Parathyroid adenoma (tissue), 2 donors: ENCODE measurements at regions not wholly inside any gene's neighbourhood (a gene's known extent, or its start where the extent isn't known, plus 50 kb on each side); places are given as distances from the start of the nearest gene placed in this dataset.

ENCODE experiments used
- H2AFZ ChIP-seq: fragments of 300-600 bp; sonication (generic); one replicate; pipeline ENCODE4 v1.7.0; 2017; ENCODE audit warnings: antibody characterized with exemption, mild to moderate bottlenecking
- H3K27ac ChIP-seq: fragments of 300-600 bp; sonication (generic); one replicate; pipeline ENCODE4 v1.7.0; 2017
- H3K27me3 ChIP-seq: fragments of 300-600 bp; sonication (generic); one replicate; pipeline ENCODE4 v1.7.0; 2017; ENCODE audit warnings: low read length; ENCODE audit not compliant: control insufficient read depth, insufficient read depth
- H3K36me3 ChIP-seq: fragments of 300-600 bp; sonication (generic); one replicate; pipeline ENCODE4 v1.7.0; 2017; ENCODE audit warnings: low read length; ENCODE audit not compliant: control insufficient read depth, insufficient read depth
- H3K4me1 ChIP-seq: fragments of 300-600 bp; sonication (generic); one replicate; pipeline ENCODE4 v1.7.0; 2017; ENCODE audit warnings: control low read depth
- H3K4me2 ChIP-seq: fragments of 300-600 bp; sonication (generic); one replicate; pipeline ENCODE4 v1.7.0; 2017; ENCODE audit warnings: low read length
- H3K4me3 ChIP-seq: fragments of 300-600 bp; sonication (generic); one replicate; pipeline ENCODE4 v1.7.0; 2017; ENCODE audit warnings: low read depth, low read length
- H3K79me2 ChIP-seq: fragments of 300-600 bp; sonication (generic); one replicate; pipeline ENCODE4 v1.7.0; 2017; ENCODE audit warnings: control low read depth
- H3K9ac ChIP-seq: fragments of 300-600 bp; sonication (generic); one replicate; pipeline ENCODE4 v1.7.0; 2017; ENCODE audit warnings: mild to moderate bottlenecking
- H3K9me3 ChIP-seq: fragments of 300-600 bp; sonication (generic); one replicate; pipeline ENCODE4 v1.7.0; 2017; ENCODE audit warnings: low read length; ENCODE audit not compliant: control insufficient read depth
- TF ChIP-seq, protein P1 (sequence below): fragments of 300-600 bp; sonication (generic); IDR thresholded peaks from one replicate; pipeline ENCODE4 v1.7.0; 2017; ENCODE audit warnings: antibody characterized with exemption, mild to moderate bottlenecking
- donor health status: primary hyperparathyroidism.

DNA sequence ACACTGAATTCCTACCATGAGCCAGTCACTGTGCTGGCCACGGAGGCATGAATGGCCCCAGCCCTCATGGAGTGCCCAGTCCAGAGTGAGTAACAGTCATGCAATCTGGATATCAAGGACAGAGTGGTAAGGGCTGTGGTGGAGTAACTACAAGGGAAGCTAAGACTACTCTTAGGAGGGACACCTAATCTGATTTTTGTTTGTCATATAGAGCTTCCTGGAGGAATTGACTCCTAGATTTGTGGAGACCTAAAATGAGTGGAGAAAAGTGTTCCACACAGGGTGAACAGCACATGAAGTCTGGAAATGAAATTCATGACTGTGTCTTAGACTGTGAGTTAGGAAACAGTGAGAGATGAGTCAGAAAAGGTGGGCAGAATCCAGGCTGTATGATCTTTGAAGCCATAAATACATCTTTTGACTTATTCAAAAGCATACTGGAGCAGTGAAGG is 219.9 kb downstream of the NFKBIZ start:
- Histone ChIP-seq H3K9me3 (no peaks in the 10 kb centered on the region), H3K79me2 (no peaks in the 10 kb centered on the region), H3K4me2 (no peak overlapping the region), H2AFZ (no peak overlapping the region), H3K4me3 (no peak overlapping the region), H3K27ac (no peak overlapping the region), H3K9ac (no peak overlapping the region), H3K27me3 (no peaks in the 10 kb centered on the region), H3K4me1 (no peaks in the 10 kb centered on the region), H3K36me3 (no peaks in the 10 kb centered on the region)
- TF ChIP-seq, protein P1, sequence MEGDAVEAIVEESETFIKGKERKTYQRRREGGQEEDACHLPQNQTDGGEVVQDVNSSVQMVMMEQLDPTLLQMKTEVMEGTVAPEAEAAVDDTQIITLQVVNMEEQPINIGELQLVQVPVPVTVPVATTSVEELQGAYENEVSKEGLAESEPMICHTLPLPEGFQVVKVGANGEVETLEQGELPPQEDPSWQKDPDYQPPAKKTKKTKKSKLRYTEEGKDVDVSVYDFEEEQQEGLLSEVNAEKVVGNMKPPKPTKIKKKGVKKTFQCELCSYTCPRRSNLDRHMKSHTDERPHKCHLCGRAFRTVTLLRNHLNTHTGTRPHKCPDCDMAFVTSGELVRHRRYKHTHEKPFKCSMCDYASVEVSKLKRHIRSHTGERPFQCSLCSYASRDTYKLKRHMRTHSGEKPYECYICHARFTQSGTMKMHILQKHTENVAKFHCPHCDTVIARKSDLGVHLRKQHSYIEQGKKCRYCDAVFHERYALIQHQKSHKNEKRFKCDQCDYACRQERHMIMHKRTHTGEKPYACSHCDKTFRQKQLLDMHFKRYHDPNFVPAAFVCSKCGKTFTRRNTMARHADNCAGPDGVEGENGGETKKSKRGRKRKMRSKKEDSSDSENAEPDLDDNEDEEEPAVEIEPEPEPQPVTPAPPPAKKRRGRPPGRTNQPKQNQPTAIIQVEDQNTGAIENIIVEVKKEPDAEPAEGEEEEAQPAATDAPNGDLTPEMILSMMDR = no peak

DNA sequence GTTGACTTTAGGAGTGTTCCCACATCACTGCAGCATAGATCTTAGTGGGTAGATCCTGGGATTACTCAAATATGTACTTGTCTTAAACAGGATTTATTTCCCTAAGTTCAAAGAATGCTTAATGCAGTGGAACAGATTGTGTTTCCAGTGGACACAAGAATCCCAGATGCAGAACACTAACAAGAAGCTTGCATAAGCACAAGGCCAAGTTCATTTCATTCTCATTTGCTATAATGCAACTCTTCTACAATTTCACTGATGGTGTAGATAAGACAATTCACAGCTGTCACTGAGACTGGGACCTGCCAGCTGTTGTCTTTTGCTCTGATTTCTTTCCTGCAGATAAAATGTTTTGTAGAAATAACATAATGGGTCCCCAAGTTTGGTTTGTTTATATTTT is 225.6 kb downstream of the NFKBIZ start:
- H3K27ac ChIP-seq = no peak overlapping the region
- TF ChIP-seq, protein P1 = no peak
- no peaks in the 10 kb centered on the region for H3K36me3 ChIP-seq
- H2AFZ ChIP-seq = no peak overlapping the region
- H3K4me3 ChIP-seq = no peak overlapping the region
- H3K4me2 ChIP-seq = no peak overlapping the region
- no peaks in the 10 kb centered on the region for H3K4me1 ChIP-seq
- H3K9me3 ChIP-seq = no peaks in the 10 kb centered on the region
- H3K27me3 ChIP-seq = no peaks in the 10 kb centered on the region
- H3K9ac ChIP-seq = no peak overlapping the region
- H3K79me2 ChIP-seq = no peaks in the 10 kb centered on the region

DNA sequence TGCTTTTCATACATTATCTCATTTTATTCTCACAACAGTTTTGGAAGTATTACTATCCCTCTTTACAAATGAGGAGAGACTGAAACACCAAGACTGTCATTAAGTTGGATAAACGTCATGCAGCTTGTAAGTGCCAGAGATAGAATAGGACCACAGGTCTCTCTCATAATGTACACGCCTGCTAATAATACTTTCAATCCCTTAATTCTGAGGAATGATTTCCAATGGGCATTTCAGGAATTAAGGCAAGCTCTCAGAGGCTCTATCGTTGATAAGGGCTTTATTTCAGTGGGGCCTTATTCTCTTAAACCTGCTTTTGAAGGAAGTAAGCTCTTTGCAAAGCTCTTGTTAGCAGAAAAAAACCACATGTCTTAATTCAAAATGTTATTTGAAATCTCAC is 229.1 kb downstream of the NFKBIZ start:
- TF ChIP-seq, protein P1 = no peak
- no peak overlapping the region for H3K4me3 ChIP-seq
- no peaks in the 10 kb centered on the region for H3K27me3 ChIP-seq
- H3K79me2 ChIP-seq = no peaks in the 10 kb centered on the region
- no peaks in the 10 kb centered on the region for H3K4me1 ChIP-seq
- no peaks in the 10 kb centered on the region for H3K36me3 ChIP-seq
- no peaks in the 10 kb centered on the region for H3K9me3 ChIP-seq
- H3K9ac ChIP-seq = no peak overlapping the region
- no peak overlapping the region for H2AFZ ChIP-seq
- no peak overlapping the region for H3K27ac ChIP-seq
- H3K4me2 ChIP-seq = no peak overlapping the region

DNA sequence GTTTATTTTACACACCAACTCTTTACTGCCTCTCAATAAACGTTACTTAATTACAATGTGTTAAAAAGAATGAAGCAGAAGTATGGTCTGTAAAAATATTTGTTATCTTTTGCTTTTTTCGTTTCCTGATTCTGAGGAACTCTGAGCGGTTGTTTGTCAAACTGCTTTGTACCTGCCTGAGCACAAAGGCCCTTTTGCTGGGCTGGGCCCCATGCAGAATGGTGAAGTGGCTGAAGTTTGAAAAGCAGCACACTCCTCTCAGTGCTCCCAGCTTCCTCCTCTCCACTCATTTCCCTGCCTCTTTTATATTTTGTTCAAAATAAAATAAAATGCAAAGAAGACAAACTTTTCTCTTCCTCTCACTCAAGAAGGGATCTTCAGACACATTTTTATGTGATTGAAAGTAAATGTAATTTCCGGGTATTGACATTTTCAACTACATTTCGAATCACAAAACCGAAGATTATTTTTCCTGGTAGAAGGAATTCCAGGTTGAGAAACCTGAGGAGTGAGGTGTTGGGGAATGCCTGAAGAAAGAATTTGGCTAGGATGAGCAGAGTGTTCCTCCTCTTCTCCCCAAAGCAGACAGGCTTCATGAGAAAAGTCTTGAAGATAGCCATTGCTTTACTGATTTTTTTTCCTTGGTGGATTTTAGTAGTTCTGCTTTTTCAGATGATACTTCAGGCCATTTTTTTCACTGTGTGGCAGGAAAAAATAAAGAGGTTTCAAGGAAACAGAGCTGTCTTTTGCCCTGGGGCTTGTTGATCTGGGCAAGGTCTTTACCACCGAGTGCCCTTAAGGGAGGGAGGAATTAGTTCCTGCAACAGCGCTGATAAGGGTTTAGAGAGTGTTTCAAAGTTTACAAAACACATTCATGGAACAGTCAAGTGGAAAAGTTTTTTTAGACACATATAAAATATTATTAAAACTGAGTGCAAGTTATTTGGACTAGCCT is 229.8 kb downstream of the NFKBIZ start:
- Histone ChIP-seq H3K36me3 (no peaks in the 10 kb centered on the region), H3K4me1 (no peaks in the 10 kb centered on the region), H3K4me3 (no peak overlapping the region), H3K4me2 (no peak overlapping the region), H3K9ac (no peak overlapping the region), H2AFZ (no peak overlapping the region), H3K27ac (no peak overlapping the region), H3K27me3 (no peaks in the 10 kb centered on the region), H3K79me2 (no peaks in the 10 kb centered on the region), H3K9me3 (no peaks in the 10 kb centered on the region)
- TF ChIP-seq, protein P1 = no peak
